A549 (cell line): ENCODE measurements at regions not wholly inside any gene's neighbourhood (a gene's known extent, or its start where the extent isn't known, plus 50 kb on each side); places are given as distances from the start of the nearest gene placed in this dataset.
"Not testable (repeated sequence)": the region's sequence is repeated elsewhere in the genome, so short reads cannot be mapped to it uniquely, and the experiment has no call there.

ENCODE experiments used
- ATAC-seq, 2 experiments: fragments of 200-7000 bp in 1 of 2; fragments of >200 bp in 1 of 2; cut with Nextera tagmentation in 1 of 2; cut with Tn5 transposase in 1 of 2; 3 replicates each; pipeline versions ENCODE4 v1.8.0 to v1.9.1; 2018 to 2020; ENCODE audit warnings: mild to moderate bottlenecking in 1 of 2, moderate library complexity in 1 of 2
- CTCF ChIA-PET: fragments of 300-600 bp; sonication (Branson Sonifier 250); formaldehyde crosslinking; extraction: SDS; loops from one replicate; lab custom pipeline; 2021; ENCODE audit warnings: antibody characterized with exemption, inconsistent platforms; lab: Yijun Ruan, JAX
- POLR2A ChIA-PET: fragments of 350-600 bp; formaldehyde crosslinking; extraction: SDS; loops from one replicate; lab custom pipeline; 2021; ENCODE audit warnings: antibody characterized with exemption, inconsistent platforms; lab: Yijun Ruan, JAX
- DNase-seq, 2 experiments: peaks; one replicate each; pipeline versions ENCODE4 v3.0.0 to v3.0.0-alpha.2; 2011 to 2016; ENCODE audit warnings: low read depth in 1 of 2, low spot score in 1 of 2
- FAIRE-seq: peaks from 2 replicates; lab custom pipeline; 2011; peaks lifted over from hg19 to GRCh38; lab: Jason Lieb, UNC
- H3K27ac ChIP-seq, 2 experiments: fragments of >200 bp; sonication (Bioruptor Twin); formaldehyde crosslinking; 3 replicates each; pipeline ENCODE4 v1.5.1; 2016 to 2017
- H3K4me1 ChIP-seq: fragments of >200 bp; sonication (Bioruptor Twin); formaldehyde crosslinking; 3 replicates; pipeline ENCODE4 v1.6.1; 2016
- H3K4me2 ChIP-seq: fragments of >200 bp; sonication (Bioruptor Twin); formaldehyde crosslinking; 3 replicates; pipeline ENCODE4 v1.6.1; 2016
- H3K4me3 ChIP-seq: fragments of >200 bp; sonication (Bioruptor Twin); formaldehyde crosslinking; 3 replicates; pipeline ENCODE4 v1.5.1; 2016
- H3K9me3 ChIP-seq: fragments of >200 bp; sonication (Bioruptor Twin); formaldehyde crosslinking; 3 replicates; pipeline ENCODE4 v1.6.1; 2016
- BCL3 ChIP-seq: fragments of >200 bp; sonication (Bioruptor Twin); formaldehyde crosslinking; IDR thresholded peaks from 3 replicates; pipeline ENCODE4 v1.6.1; 2016
- BHLHE40 ChIP-seq: IDR thresholded peaks from 2 replicates; pipeline ENCODE4 v1.6.1; 2012; ENCODE audit warnings: low read depth, low read length, inconsistent platforms
- CBX2 ChIP-seq: fragments of 200-600 bp; sonication (generic); IDR thresholded peaks from 2 replicates; pipeline ENCODE4 v1.6.1; 2016; ENCODE audit warnings: low read depth, mild to moderate bottlenecking, borderline replicate concordance
- CEBPB ChIP-seq, 2 experiments: fragments of >200 bp in 1 of 2; sonication (Bioruptor Twin) in 1 of 2; formaldehyde crosslinking in 1 of 2; IDR thresholded peaks; 2 replicates each; pipeline ENCODE4 v1.6.1; 2012 to 2016
- CTCF ChIP-seq: fragments of >200 bp; sonication (Bioruptor Twin); formaldehyde crosslinking; IDR thresholded peaks from 3 replicates; pipeline ENCODE4 v1.5.1; 2016
- EHF ChIP-seq: fragments of 250-450 bp; sonication (Bioruptor Pico); IDR thresholded peaks from 2 replicates; pipeline ENCODE4 v1.5.0; 2020; ENCODE audit warnings: mild to moderate bottlenecking
- GATA3 ChIP-seq: IDR thresholded peaks from 2 replicates; pipeline ENCODE4 v1.6.1; 2012; ENCODE audit warnings: borderline replicate concordance
- HES2 ChIP-seq: fragments of >200 bp; sonication (Bioruptor Twin); formaldehyde crosslinking; IDR thresholded peaks from 2 replicates; pipeline ENCODE4 v1.6.1; 2016
- HOXA7 ChIP-seq: fragments of 250-450 bp; sonication (Bioruptor Pico); IDR thresholded peaks from 2 replicates; pipeline ENCODE4 v1.5.0; 2020; ENCODE audit warnings: mild to moderate bottlenecking, moderate library complexity
- HOXB13 ChIP-seq: fragments of 250-450 bp; sonication (Bioruptor Pico); IDR thresholded peaks from 2 replicates; pipeline ENCODE4 v1.5.0; 2020; ENCODE audit warnings: low read depth, mild to moderate bottlenecking, moderate library complexity
- JUNB ChIP-seq: fragments of >200 bp; sonication (Bioruptor Twin); formaldehyde crosslinking; IDR thresholded peaks from 2 replicates; pipeline ENCODE4 v1.6.1; 2016
- MAZ ChIP-seq: fragments of 150-350 bp; IDR thresholded peaks from 2 replicates; pipeline ENCODE4 v1.6.1; 2014; ENCODE audit warnings: antibody characterized with exemption, low read depth, low read length, borderline replicate concordance
- MYC ChIP-seq: IDR thresholded peaks from 2 replicates; pipeline ENCODE4 v1.6.1; 2012; ENCODE audit warnings: mild to moderate bottlenecking, inconsistent platforms, low read length, improper control_type of control experiment, borderline replicate concordance
- PBX3 ChIP-seq: IDR thresholded peaks from 2 replicates; pipeline ENCODE4 v1.6.1; 2012
- RARB ChIP-seq: fragments of 250-450 bp; sonication (Bioruptor Pico); IDR thresholded peaks from 2 replicates; pipeline ENCODE4 v1.8.0; 2021; ENCODE audit warnings: mild to moderate bottlenecking, moderate library complexity
- SMC3 ChIP-seq: fragments of >200 bp; sonication (Bioruptor Twin); formaldehyde crosslinking; IDR thresholded peaks from 3 replicates; pipeline ENCODE4 v1.6.1; 2018; ENCODE audit warnings: inconsistent platforms
- SREBF2 ChIP-seq: fragments of 450-650 bp; IDR thresholded peaks from 2 replicates; pipeline ENCODE4 v1.6.1; 2014; ENCODE audit warnings: mild to moderate bottlenecking, moderate library complexity
- TP53 ChIP-seq: fragments of 250-450 bp; sonication (Bioruptor Pico); IDR thresholded peaks from 2 replicates; pipeline ENCODE4 v1.5.0; 2021; ENCODE audit warnings: mild to moderate bottlenecking, moderate library complexity
- USF2 ChIP-seq: fragments of 450-650 bp; IDR thresholded peaks from 2 replicates; pipeline ENCODE4 v1.6.1; 2014; ENCODE audit warnings: antibody characterized with exemption
- ZC3H11A ChIP-seq: fragments of 450-650 bp; IDR thresholded peaks from 2 replicates; pipeline ENCODE4 v1.6.1; 2014; ENCODE audit warnings: antibody characterized with exemption, mild to moderate bottlenecking
- WGBS: methylation state at CpG from one replicate; pipeline ENCODE4 v1.1.6; 2017; ENCODE audit errors: missing lambda C conversion rate; 5-methylcytosine and 5-hydroxymethylcytosine counted together
- TF ChIP-seq, protein P1 (sequence below): fragments of 150-350 bp; IDR thresholded peaks from 2 replicates; pipeline ENCODE4 v1.6.1; 2014; ENCODE audit warnings: low read depth, mild to moderate bottlenecking, low read length

GRCh38 chr13:73521290-73521624, 462.5 kb downstream of the KLF5 start:
- CTCF ChIA-PET, result interaction anchor here (0.9 kb wide), 1 partner anchor 134 kb away, joined by 3 read pairs; no protein-coding TSS in a partner anchor
- Histone ChIP-seq H3K4me1 (0 out of 3 replicates have a peak, but pooled peaks cover 5% of the 10 kb centered on the region), H3K9me3 (no peaks in the 10 kb centered on the region), H3K4me2 (no peak overlapping the region), H3K27ac (no peak overlapping the region), H3K4me3 (no peak overlapping the region)
- FAIRE-seq, result no peak
- WGBS, result 71% methylated on average over 2 of the region's 2 CpGs
- POLR2A ChIA-PET, result no interaction called here
- TF ChIP-seq HOXB13 (CRISPR knock-in tag) (no peak), HES2 (no peak), HOXA7 (CRISPR knock-in tag) (no peak), GATA3 (no peak), EHF (CRISPR knock-in tag) (no peak), MYC (no peak), CBX2 (no peak), BHLHE40 (no peak)
- TF ChIP-seq, protein P1, sequence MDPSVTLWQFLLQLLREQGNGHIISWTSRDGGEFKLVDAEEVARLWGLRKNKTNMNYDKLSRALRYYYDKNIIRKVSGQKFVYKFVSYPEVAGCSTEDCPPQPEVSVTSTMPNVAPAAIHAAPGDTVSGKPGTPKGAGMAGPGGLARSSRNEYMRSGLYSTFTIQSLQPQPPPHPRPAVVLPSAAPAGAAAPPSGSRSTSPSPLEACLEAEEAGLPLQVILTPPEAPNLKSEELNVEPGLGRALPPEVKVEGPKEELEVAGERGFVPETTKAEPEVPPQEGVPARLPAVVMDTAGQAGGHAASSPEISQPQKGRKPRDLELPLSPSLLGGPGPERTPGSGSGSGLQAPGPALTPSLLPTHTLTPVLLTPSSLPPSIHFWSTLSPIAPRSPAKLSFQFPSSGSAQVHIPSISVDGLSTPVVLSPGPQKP, result no peak
- DNase-seq, result no peak
- no peak for ATAC-seq

GRCh38 chr13:73520566-73521289, 461.9 kb downstream of the KLF5 start:
- H3K9me3 ChIP-seq, result no peaks in the 10 kb centered on the region
- CTCF ChIA-PET, result interaction anchor here (0.9 kb wide), 1 partner anchor 134 kb away, joined by 3 read pairs; no protein-coding TSS in a partner anchor
- DNase-seq (no peak), FAIRE-seq (no peak), ATAC-seq (no peak)
- POLR2A ChIA-PET, result no interaction called here
- 0 out of 3 replicates have a peak, but pooled peaks cover 5% of the 10 kb centered on the region for H3K4me1 ChIP-seq
- H3K27ac ChIP-seq, result no peak overlapping the region
- H3K4me3 ChIP-seq, result no peak overlapping the region
- H3K4me2 ChIP-seq, result no peak overlapping the region
- TF ChIP-seq TP53 (CRISPR knock-in tag) (no peak), SMC3 (no peak), SREBF2 (no peak), PBX3 (no peak), MAZ (no peak), USF2 (no peak), RARB (no peak), CEBPB (IDR thresholded peaks at IDR 0.05) (no peak), ZC3H11A (no peak), CTCF (no peak), JUNB (no peak), BCL3 (no peak)
- 81% methylated on average over 8 of the region's 8 CpGs for WGBS

DNA sequence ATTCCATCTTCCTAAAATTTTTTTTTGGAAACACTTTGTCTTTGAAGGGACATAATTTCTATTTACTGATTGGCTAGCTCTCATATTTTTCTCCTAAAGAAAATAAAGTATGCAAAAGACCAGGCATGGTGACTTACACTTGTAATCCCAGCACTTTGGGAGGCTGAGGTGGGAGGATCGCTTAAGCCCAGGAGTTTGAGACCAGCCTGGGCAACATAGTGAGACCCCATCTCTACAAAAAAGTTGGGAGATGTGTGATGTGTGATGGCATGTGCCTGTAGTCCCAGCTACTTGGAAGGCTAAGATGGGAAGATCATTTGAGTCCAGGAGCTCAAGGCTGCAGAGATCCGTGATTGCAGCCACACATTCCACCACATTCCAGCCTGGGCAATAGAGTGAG, 461.3 kb downstream of the KLF5 start:
- 82% methylated on average over 2 of the region's 2 CpGs for WGBS
- CTCF ChIA-PET, result not testable (repeated sequence)

More for the DNA sequence above, 461.3 kb downstream of the KLF5 start:
- H3K9me3 ChIP-seq, POLR2A ChIA-PET, DNase-seq, H3K4me3 ChIP-seq, H3K4me1 ChIP-seq, FAIRE-seq, ATAC-seq, H3K4me2 ChIP-seq, H3K27ac ChIP-seq: not testable (repeated sequence)
